H1 (cell line): ENCODE measurements at regions not wholly inside any gene's neighbourhood (a gene's known extent, or its start where the extent isn't known, plus 50 kb on each side); places are given as distances from the start of the nearest gene placed in this dataset.

Source experiments
- CHD7 ChIP-seq: fragments of 300-600 bp; sonication (generic); IDR thresholded peaks from 2 replicates; pipeline ENCODE4 v1.7.1; 2012; ENCODE audit warnings: low read length, moderate library complexity, mild to moderate bottlenecking, inconsistent platforms; ENCODE audit not compliant: insufficient replicate concordance
- KDM4A ChIP-seq: IDR thresholded peaks from one replicate; pipeline ENCODE4 v1.7.1; 2012; ENCODE audit warnings: low read depth, mild to moderate bottlenecking, moderate library complexity, low read length, inconsistent platforms; ENCODE audit not compliant: severe bottlenecking
- SIN3A ChIP-seq, 2 experiments: IDR thresholded peaks in 1 of 2; conservative IDR thresholded peaks in 1 of 2; 2 replicates each; pipeline ENCODE4 v1.6.1; 2011 to 2012; ENCODE audit warnings: low read length in 2 of 2, improper control_type of control experiment in 1 of 2, low read depth in 1 of 2, mild to moderate bottlenecking in 1 of 2
- SIX5 ChIP-seq: IDR thresholded peaks from 2 replicates; pipeline ENCODE4 v1.6.1; 2011; ENCODE audit warnings: mild to moderate bottlenecking, low read depth, low read length
- SUZ12 ChIP-seq: fragments of 200-600 bp; sonication (generic); IDR thresholded peaks from 2 replicates; pipeline ENCODE4 v1.6.1; 2012; ENCODE audit warnings: mild to moderate bottlenecking, inconsistent platforms, low read length, moderate library complexity, mixed read lengths
- USF2 ChIP-seq: IDR thresholded peaks from 2 replicates; pipeline ENCODE4 v1.6.1; 2011; ENCODE audit warnings: low read length, improper control_type of control experiment

- TF ChIP-seq CHD7 (no peak), USF2 (no peak), KDM4A (no peak), SIX5 (no peak), SIN3A (conservative IDR thresholded peaks at IDR 0.05 in 1 of 2, IDR thresholded peaks at IDR 0.05 in 1 of 2; ENCODE audit: low read depth in 1 of 2, low read length in 2 of 2) (no peak), SUZ12 (no peak)
Measured at GRCh38 chr2:66903183-66903582, 468.3 kb downstream of the MEIS1 start (continued).
